IPS-20b (cell line): ENCODE measurements at regions not wholly inside any gene's neighbourhood (a gene's known extent, or its start where the extent isn't known, plus 50 kb on each side); places are given as distances from the start of the nearest gene placed in this dataset.
"Not testable (repeated sequence)": the region's sequence is repeated elsewhere in the genome, so short reads cannot be mapped to it uniquely, and the experiment has no call there.

ENCODE experiments used
- H3K27ac ChIP-seq: one replicate; pipeline ENCODE4 v1.5.1; 2013; ENCODE audit warnings: low read length
- H3K27me3 ChIP-seq: 2 replicates; pipeline ENCODE4 v1.6.1; 2013; ENCODE audit warnings: mild to moderate bottlenecking, low read length, inconsistent platforms; ENCODE audit not compliant: insufficient read depth
- H3K36me3 ChIP-seq: 2 replicates; pipeline ENCODE4 v1.6.1; 2013; ENCODE audit warnings: low read depth, mild to moderate bottlenecking, inconsistent platforms, low read length, moderate library complexity; ENCODE audit not compliant: insufficient read depth
- H3K4me1 ChIP-seq: 2 replicates; pipeline ENCODE4 v1.6.1; 2013; ENCODE audit warnings: mild to moderate bottlenecking, control low read depth, inconsistent platforms, low read length, moderate library complexity; ENCODE audit not compliant: insufficient read depth
- H3K4me3 ChIP-seq: 2 replicates; pipeline ENCODE4 v1.5.1; 2013; ENCODE audit warnings: mild to moderate bottlenecking, low read length, inconsistent platforms
- H3K9ac ChIP-seq: 2 replicates; pipeline ENCODE4 v1.6.1; 2013; ENCODE audit warnings: low read depth, mild to moderate bottlenecking, inconsistent platforms, low read length, moderate library complexity
- H3K9me3 ChIP-seq: 2 replicates; pipeline ENCODE4 v1.6.1; 2013; ENCODE audit warnings: mild to moderate bottlenecking, low read depth, low read length, inconsistent platforms; ENCODE audit not compliant: insufficient read depth

- no peak overlapping the region for H3K9ac ChIP-seq
- H3K4me1 ChIP-seq = no peaks in the 10 kb centered on the region
- H3K27ac ChIP-seq = no peak overlapping the region
Observed at GRCh38 chr2:175430236-175430635, 248.7 kb upstream of the ATP5MC3 start.

GRCh38 chr2:175418224-175418835 lies 236.8 kb upstream of the ATP5MC3 start:
- Histone ChIP-seq H3K36me3 (no peaks in the 10 kb centered on the region), H3K4me3 (no peak overlapping the region), H3K27me3 (no peaks in the 10 kb centered on the region), H3K27ac (no peak overlapping the region), H3K9me3 (no peaks in the 10 kb centered on the region), H3K9ac (no peak overlapping the region), H3K4me1 (no peaks in the 10 kb centered on the region)

More at GRCh38 chr2:175430236-175430635, 248.7 kb upstream of the ATP5MC3 start:
- Histone ChIP-seq H3K36me3 (no peaks in the 10 kb centered on the region), H3K4me3 (no peak overlapping the region), H3K9me3 (peaks cover 12% of the 10 kb centered on the region), H3K27me3 (no peaks in the 10 kb centered on the region)

- Histone ChIP-seq H3K27me3 (no peaks in the 10 kb centered on the region), H3K27ac (no peak overlapping the region), H3K9me3 (no peaks in the 10 kb centered on the region), H3K4me1 (no peaks in the 10 kb centered on the region), H3K4me3 (no peak overlapping the region), H3K9ac (no peak overlapping the region), H3K36me3 (no peaks in the 10 kb centered on the region)
Observed at GRCh38 chr2:175414882-175415487, 233.5 kb upstream of the ATP5MC3 start.

GRCh38 chr2:175414191-175414881 lies 232.8 kb upstream of the ATP5MC3 start:
- H3K9me3 ChIP-seq = no peaks in the 10 kb centered on the region
- no peak overlapping the region for H3K27ac ChIP-seq
- no peak overlapping the region for H3K4me3 ChIP-seq
- H3K36me3 ChIP-seq = no peaks in the 10 kb centered on the region
- no peaks in the 10 kb centered on the region for H3K4me1 ChIP-seq
- H3K27me3 ChIP-seq = no peaks in the 10 kb centered on the region
- H3K9ac ChIP-seq = no peak overlapping the region

GRCh38 chr2:175410941-175411340 lies 229.4 kb upstream of the ATP5MC3 start:
- H3K27ac ChIP-seq, H3K4me1 ChIP-seq, H3K9ac ChIP-seq, H3K36me3 ChIP-seq, H3K27me3 ChIP-seq, H3K4me3 ChIP-seq, H3K9me3 ChIP-seq: not testable (repeated sequence)

- Histone ChIP-seq H3K4me1 (no peaks in the 10 kb centered on the region), H3K9me3 (no peaks in the 10 kb centered on the region), H3K9ac (no peak overlapping the region), H3K36me3 (no peaks in the 10 kb centered on the region), H3K27me3 (no peaks in the 10 kb centered on the region), H3K4me3 (no peak overlapping the region), H3K27ac (no peak overlapping the region)
Observed at GRCh38 chr2:175404839-175405238, 223.3 kb upstream of the ATP5MC3 start.

GRCh38 chr2:175403599-175404221 lies 222.2 kb upstream of the ATP5MC3 start:
- no peak overlapping the region for H3K27ac ChIP-seq
- no peaks in the 10 kb centered on the region for H3K4me1 ChIP-seq
- H3K9ac ChIP-seq = no peak overlapping the region
- no peaks in the 10 kb centered on the region for H3K36me3 ChIP-seq
- no peaks in the 10 kb centered on the region for H3K9me3 ChIP-seq
- no peaks in the 10 kb centered on the region for H3K27me3 ChIP-seq
- no peak overlapping the region for H3K4me3 ChIP-seq

- Histone ChIP-seq H3K9me3 (no peaks in the 10 kb centered on the region), H3K36me3 (no peaks in the 10 kb centered on the region), H3K4me3 (no peak overlapping the region), H3K9ac (no peak overlapping the region), H3K27ac (no peak overlapping the region), H3K4me1 (no peaks in the 10 kb centered on the region), H3K27me3 (no peaks in the 10 kb centered on the region)
Observed at GRCh38 chr2:175402571-175402970, 221.1 kb upstream of the ATP5MC3 start.

- Histone ChIP-seq H3K9me3 (no peaks in the 10 kb centered on the region), H3K27me3 (no peaks in the 10 kb centered on the region), H3K36me3 (no peaks in the 10 kb centered on the region), H3K4me1 (no peaks in the 10 kb centered on the region), H3K27ac (no peak overlapping the region), H3K4me3 (no peak overlapping the region), H3K9ac (no peak overlapping the region)
Observed at GRCh38 chr2:175401956-175402469, 220.5 kb upstream of the ATP5MC3 start.

GRCh38 chr2:175400975-175401374 lies 219.5 kb upstream of the ATP5MC3 start:
- no peaks in the 10 kb centered on the region for H3K36me3 ChIP-seq
- no peak overlapping the region for H3K4me3 ChIP-seq
- H3K4me1 ChIP-seq = no peaks in the 10 kb centered on the region
- no peaks in the 10 kb centered on the region for H3K9me3 ChIP-seq
- no peak overlapping the region for H3K27ac ChIP-seq
- H3K9ac ChIP-seq = no peak overlapping the region
- no peaks in the 10 kb centered on the region for H3K27me3 ChIP-seq

- no peaks in the 10 kb centered on the region for H3K36me3 ChIP-seq
- no peak overlapping the region for H3K9ac ChIP-seq
- no peak overlapping the region for H3K27ac ChIP-seq
- H3K4me3 ChIP-seq = no peak overlapping the region
- no peaks in the 10 kb centered on the region for H3K27me3 ChIP-seq
- H3K9me3 ChIP-seq = no peaks in the 10 kb centered on the region
- no peaks in the 10 kb centered on the region for H3K4me1 ChIP-seq
Observed at GRCh38 chr2:175399326-175399725, 217.8 kb upstream of the ATP5MC3 start.
